Colonic mucosa (tissue), 4 donors: ENCODE measurements at regions not wholly inside any gene's neighbourhood (a gene's known extent, or its start where the extent isn't known, plus 50 kb on each side); places are given as distances from the start of the nearest gene placed in this dataset.

Experiments
- DNase-seq: peaks from one replicate; pipeline ENCODE4 v3.0.0-alpha.2; 2020
- H3K27ac ChIP-seq: fragments of 200-600 bp; one replicate; pipeline ENCODE4 v1.8.0; 2021
- H3K27me3 ChIP-seq: fragments of 200-600 bp; one replicate; pipeline ENCODE4 v1.8.0; 2021
- H3K36me3 ChIP-seq: fragments of 200-600 bp; one replicate; pipeline ENCODE4 v1.8.0; 2021
- H3K4me1 ChIP-seq: fragments of 200-600 bp; one replicate; pipeline ENCODE4 v1.8.0; 2021; ENCODE audit warnings: mild to moderate bottlenecking
- H3K4me3 ChIP-seq: fragments of 200-600 bp; one replicate; pipeline ENCODE4 v1.8.0; 2021
- H3K9ac ChIP-seq, 2 donors: one replicate each; pipeline ENCODE4 v1.7.0; 2013; ENCODE audit warnings: control low read depth in 2 of 2, low read depth in 2 of 2, low read length in 2 of 2
- H3K9me3 ChIP-seq: fragments of 200-600 bp; one replicate; pipeline ENCODE4 v1.8.0; 2021
- intact Hi-C: fragments of 100-400 bp; cut with DNase I; formaldehyde crosslinking; loops from one replicate; pipeline ENCODE4 v1.14.1; 2022
- TF ChIP-seq, protein P1 (sequence below): fragments of 200-600 bp; IDR thresholded peaks from one replicate; pipeline ENCODE4 v1.8.0; 2022; ENCODE audit warnings: antibody characterized with exemption, mild to moderate bottlenecking
- donor health status: healthy.
- donor health status: DM: no; HTN: no; CAD: no.
- donor health status: DM: no; HTN: no; CAD: no.

DNA sequence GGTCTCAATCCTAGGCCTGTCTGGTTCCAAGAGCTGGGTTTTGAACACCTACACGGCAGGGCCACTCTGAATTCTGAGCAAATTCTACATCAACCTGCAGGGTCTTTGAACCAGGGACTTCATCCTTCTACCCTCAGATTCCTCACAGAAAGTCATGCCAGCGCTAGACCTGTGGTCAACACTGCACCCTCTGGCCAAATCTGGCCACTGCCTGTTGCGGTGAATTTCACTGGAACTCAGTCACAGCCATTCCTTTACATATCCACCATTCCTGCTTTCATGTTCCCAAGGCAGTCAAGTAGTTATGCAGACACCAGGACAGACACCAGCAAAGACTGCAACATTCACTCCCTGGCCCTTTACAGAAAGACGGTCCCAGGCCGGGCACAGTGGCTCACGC, 144.6 kb downstream of the C16orf95 start:
- H3K9ac ChIP-seq: no peak overlapping the region
- no peak overlapping the region for H3K4me3 ChIP-seq
- no peaks in the 10 kb centered on the region for H3K4me1 ChIP-seq
- no peaks in the 10 kb centered on the region for H3K9me3 ChIP-seq
- TF ChIP-seq, protein P1, sequence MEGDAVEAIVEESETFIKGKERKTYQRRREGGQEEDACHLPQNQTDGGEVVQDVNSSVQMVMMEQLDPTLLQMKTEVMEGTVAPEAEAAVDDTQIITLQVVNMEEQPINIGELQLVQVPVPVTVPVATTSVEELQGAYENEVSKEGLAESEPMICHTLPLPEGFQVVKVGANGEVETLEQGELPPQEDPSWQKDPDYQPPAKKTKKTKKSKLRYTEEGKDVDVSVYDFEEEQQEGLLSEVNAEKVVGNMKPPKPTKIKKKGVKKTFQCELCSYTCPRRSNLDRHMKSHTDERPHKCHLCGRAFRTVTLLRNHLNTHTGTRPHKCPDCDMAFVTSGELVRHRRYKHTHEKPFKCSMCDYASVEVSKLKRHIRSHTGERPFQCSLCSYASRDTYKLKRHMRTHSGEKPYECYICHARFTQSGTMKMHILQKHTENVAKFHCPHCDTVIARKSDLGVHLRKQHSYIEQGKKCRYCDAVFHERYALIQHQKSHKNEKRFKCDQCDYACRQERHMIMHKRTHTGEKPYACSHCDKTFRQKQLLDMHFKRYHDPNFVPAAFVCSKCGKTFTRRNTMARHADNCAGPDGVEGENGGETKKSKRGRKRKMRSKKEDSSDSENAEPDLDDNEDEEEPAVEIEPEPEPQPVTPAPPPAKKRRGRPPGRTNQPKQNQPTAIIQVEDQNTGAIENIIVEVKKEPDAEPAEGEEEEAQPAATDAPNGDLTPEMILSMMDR: no peak
- no peak for DNase-seq
- H3K27ac ChIP-seq: no peak overlapping the region
- intact Hi-C loops: no loop called here
- H3K36me3 ChIP-seq: no peaks in the 10 kb centered on the region
- H3K27me3 ChIP-seq: no peaks in the 10 kb centered on the region

GRCh38 chr16:87173294-87173893, 143.8 kb downstream of the C16orf95 start:
- no peaks in the 10 kb centered on the region for H3K36me3 ChIP-seq
- H3K9me3 ChIP-seq: no peaks in the 10 kb centered on the region
- DNase-seq: no peak
- H3K27me3 ChIP-seq: no peaks in the 10 kb centered on the region
- H3K9ac ChIP-seq: no peak overlapping the region
- H3K4me1 ChIP-seq: no peaks in the 10 kb centered on the region
- no peak overlapping the region for H3K27ac ChIP-seq
- H3K4me3 ChIP-seq: no peak overlapping the region
- intact Hi-C loops: no loop called here
- TF ChIP-seq, protein P1: no peak

DNA sequence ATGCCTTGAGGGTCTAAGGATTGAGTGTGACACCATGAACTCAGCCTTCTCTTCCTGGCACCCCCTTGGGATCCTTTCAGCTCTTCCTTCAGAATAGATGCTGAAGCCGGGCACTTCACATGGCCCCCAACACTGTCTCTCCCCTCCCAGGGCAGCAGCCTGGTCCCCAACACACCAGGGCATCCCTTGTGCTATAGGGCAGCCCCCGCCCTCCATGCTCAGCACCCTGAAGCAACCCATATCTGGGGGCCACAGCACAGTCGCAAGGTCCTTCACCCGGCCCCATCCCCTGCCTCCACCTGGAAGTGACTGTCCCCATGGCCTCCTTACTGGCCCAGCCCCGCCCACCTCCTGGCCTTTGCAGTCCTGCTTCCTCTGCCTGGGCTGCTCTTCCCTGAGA, 143.1 kb downstream of the C16orf95 start:
- Histone ChIP-seq H3K4me1 (no peaks in the 10 kb centered on the region), H3K4me3 (no peak overlapping the region), H3K27ac (no peak overlapping the region), H3K36me3 (no peaks in the 10 kb centered on the region), H3K9ac (no peak overlapping the region), H3K9me3 (no peaks in the 10 kb centered on the region), H3K27me3 (no peaks in the 10 kb centered on the region)
- intact Hi-C loops: no loop called here
- no peak for DNase-seq
- TF ChIP-seq, protein P1: no peak

DNA sequence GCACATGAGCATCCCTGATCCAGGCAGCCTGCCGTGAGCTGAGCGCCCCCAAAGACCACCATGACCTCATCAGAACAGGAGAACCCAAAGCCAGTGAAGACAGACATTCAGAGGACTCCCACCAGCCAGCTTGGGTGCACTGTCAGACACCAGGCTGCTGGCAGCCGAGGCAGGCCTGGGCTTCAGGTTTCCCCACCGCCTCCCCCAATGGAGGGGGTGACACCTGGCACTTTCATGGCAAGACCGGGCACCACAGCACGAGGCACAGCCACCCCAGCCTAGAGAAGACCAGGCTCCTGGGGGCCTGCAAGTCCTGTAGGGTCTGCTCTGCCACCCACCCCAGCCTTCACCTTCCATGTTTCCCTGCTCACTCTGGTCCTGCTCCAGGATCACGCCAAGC, 140.5 kb downstream of the C16orf95 start:
- Histone ChIP-seq H3K27me3 (no peaks in the 10 kb centered on the region), H3K4me3 (no peak overlapping the region), H3K9ac (no peak overlapping the region), H3K36me3 (no peaks in the 10 kb centered on the region), H3K9me3 (no peaks in the 10 kb centered on the region), H3K27ac (no peak overlapping the region), H3K4me1 (no peaks in the 10 kb centered on the region)
- intact Hi-C loops: no loop called here
- TF ChIP-seq, protein P1: no peak
- DNase-seq: no peak

DNA sequence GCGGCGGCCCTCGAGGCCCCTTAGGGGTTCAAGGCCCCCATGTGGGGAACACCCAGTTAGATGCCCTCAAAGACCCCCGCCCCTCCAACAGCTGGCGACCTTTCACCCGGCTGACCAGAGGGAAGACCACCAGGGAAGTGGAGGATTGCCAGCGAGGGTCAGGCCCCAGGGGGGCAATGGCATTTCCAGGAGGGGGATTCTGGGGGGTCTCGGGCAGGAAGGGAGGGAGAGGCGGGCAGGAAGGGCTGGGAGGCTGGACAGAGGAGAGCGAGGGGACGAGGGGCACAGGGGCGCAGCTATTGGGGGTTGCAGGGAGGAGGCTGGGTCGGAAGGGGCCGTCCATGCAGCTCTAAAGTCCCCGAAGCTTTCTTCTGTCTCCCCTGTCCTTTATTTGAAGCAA, 139.5 kb downstream of the C16orf95 start:
- Histone ChIP-seq H3K27me3 (no peaks in the 10 kb centered on the region), H3K27ac (no peak overlapping the region), H3K9ac (no peak overlapping the region), H3K4me3 (no peak overlapping the region), H3K9me3 (no peaks in the 10 kb centered on the region), H3K36me3 (no peaks in the 10 kb centered on the region), H3K4me1 (no peaks in the 10 kb centered on the region)
- no peak for DNase-seq
- intact Hi-C loops: no loop called here
- TF ChIP-seq, protein P1: no peak
